ENCODE measurements at regions not wholly inside any gene's neighbourhood (a gene's known extent, or its start where the extent isn't known, plus 50 kb on each side); places are given as distances from the start of the nearest gene placed in this dataset.

GRCh38 chr10:44743535-44743934, 167.6 kb upstream of the TMEM72 start:
- no peak overlapping the region for H3K4me2 ChIP-seq (ENCODE audit: low read depth, low read length, poor library complexity, severe bottlenecking)
- H3F3A ChIP-seq (ENCODE audit: insufficient read depth) = no peaks in the 10 kb centered on the region
- no peaks in the 10 kb centered on the region for H3K27me3 ChIP-seq (ENCODE audit: low read length)
- no peaks in the 10 kb centered on the region for H3K36me3 ChIP-seq (ENCODE audit: low read length)
- no peak overlapping the region for H2AFZ ChIP-seq (ENCODE audit: low read depth, low read length, severe bottlenecking)
- H3K9me2 ChIP-seq (replicated peaks; ENCODE audit: insufficient read depth, low read length) = no peaks in the 10 kb centered on the region
- no peaks in the 10 kb centered on the region for H3K9me3 ChIP-seq (ENCODE audit: insufficient read depth, low read length)
- H4K20me1 ChIP-seq (ENCODE audit: low read depth, low read length) = no peaks in the 10 kb centered on the region
- no peak overlapping the region for H3K4me3 ChIP-seq (ENCODE audit: insufficient read depth, low read length, poor library complexity, severe bottlenecking)
- no peaks in the 10 kb centered on the region for H3K79me2 ChIP-seq (ENCODE audit: insufficient read depth, low read length)
- no peak overlapping the region for H3K27ac ChIP-seq (ENCODE audit: low read depth, low read length)
- H3K9ac ChIP-seq (ENCODE audit: low read length) = no peak overlapping the region
- no peak for TF ChIP-seq EZH2phosphoT487 (conservative IDR thresholded peaks at IDR 0.05; ENCODE audit: low read length)
- no peak for TF ChIP-seq CTCF (IDR thresholded peaks at IDR 0.05; ENCODE audit: insufficient read depth, low read length, poor library complexity, severe bottlenecking)

GRCh38 chr10:44745920-44746319, 165.2 kb upstream of the TMEM72 start:
- Histone ChIP-seq H3K9me2 (replicated peaks; ENCODE audit: insufficient read depth, low read length) (no peaks in the 10 kb centered on the region), H3F3A (ENCODE audit: insufficient read depth) (no peaks in the 10 kb centered on the region), H3K9me3 (ENCODE audit: insufficient read depth, low read length) (no peaks in the 10 kb centered on the region), H2AFZ (ENCODE audit: low read depth, low read length, severe bottlenecking) (no peak overlapping the region), H3K27ac (ENCODE audit: low read depth, low read length) (no peak overlapping the region), H3K4me2 (ENCODE audit: low read depth, low read length, poor library complexity, severe bottlenecking) (no peak overlapping the region), H3K36me3 (ENCODE audit: low read length) (no peaks in the 10 kb centered on the region), H3K4me3 (ENCODE audit: insufficient read depth, low read length, poor library complexity, severe bottlenecking) (no peak overlapping the region), H4K20me1 (ENCODE audit: low read depth, low read length) (no peaks in the 10 kb centered on the region), H3K27me3 (ENCODE audit: low read length) (no peaks in the 10 kb centered on the region), H3K9ac (ENCODE audit: low read length) (no peak overlapping the region), H3K79me2 (ENCODE audit: insufficient read depth, low read length) (no peaks in the 10 kb centered on the region)
- no peak for TF ChIP-seq CTCF (IDR thresholded peaks at IDR 0.05; ENCODE audit: insufficient read depth, low read length, poor library complexity, severe bottlenecking)

GRCh38 chr10:44747593-44748172, 163.5 kb upstream of the TMEM72 start:
- Histone ChIP-seq H3K27ac (ENCODE audit: low read depth, low read length) (no peak overlapping the region), H4K20me1 (ENCODE audit: low read depth, low read length) (no peaks in the 10 kb centered on the region), H3K9me2 (replicated peaks; ENCODE audit: insufficient read depth, low read length) (no peaks in the 10 kb centered on the region), H3K9ac (ENCODE audit: low read length) (no peak overlapping the region), H3K27me3 (ENCODE audit: low read length) (no peaks in the 10 kb centered on the region), H3K36me3 (ENCODE audit: low read length) (no peaks in the 10 kb centered on the region), H3K4me3 (ENCODE audit: insufficient read depth, low read length, poor library complexity, severe bottlenecking) (no peak overlapping the region), H3K4me2 (ENCODE audit: low read depth, low read length, poor library complexity, severe bottlenecking) (no peak overlapping the region), H3F3A (ENCODE audit: insufficient read depth) (no peaks in the 10 kb centered on the region), H2AFZ (ENCODE audit: low read depth, low read length, severe bottlenecking) (no peak overlapping the region), H3K79me2 (ENCODE audit: insufficient read depth, low read length) (no peaks in the 10 kb centered on the region), H3K9me3 (ENCODE audit: insufficient read depth, low read length) (no peaks in the 10 kb centered on the region)
- TF ChIP-seq EZH2phosphoT487 (conservative IDR thresholded peaks at IDR 0.05; ENCODE audit: low read length) = no peak
- no peak for TF ChIP-seq CTCF (IDR thresholded peaks at IDR 0.05; ENCODE audit: insufficient read depth, low read length, poor library complexity, severe bottlenecking)
